LHCN-M2 (cell line): ENCODE measurements at regions not wholly inside any gene's neighbourhood (a gene's known extent, or its start where the extent isn't known, plus 50 kb on each side); places are given as distances from the start of the nearest gene placed in this dataset.

Experiments used
- DNase-seq: peaks from one replicate; pipeline ENCODE4 v3.0.0-alpha.2; 2012; ENCODE audit warnings: low read depth

GRCh38 chr6:148086843-148087242, 255.8 kb upstream of the SASH1 start:
- no peak for DNase-seq

- DNase-seq, result no peak
Measured at GRCh38 chr6:148087659-148088058, 255.0 kb upstream of the SASH1 start.

GRCh38 chr6:148090326-148090725, 252.3 kb upstream of the SASH1 start:
- no peak for DNase-seq

DNA sequence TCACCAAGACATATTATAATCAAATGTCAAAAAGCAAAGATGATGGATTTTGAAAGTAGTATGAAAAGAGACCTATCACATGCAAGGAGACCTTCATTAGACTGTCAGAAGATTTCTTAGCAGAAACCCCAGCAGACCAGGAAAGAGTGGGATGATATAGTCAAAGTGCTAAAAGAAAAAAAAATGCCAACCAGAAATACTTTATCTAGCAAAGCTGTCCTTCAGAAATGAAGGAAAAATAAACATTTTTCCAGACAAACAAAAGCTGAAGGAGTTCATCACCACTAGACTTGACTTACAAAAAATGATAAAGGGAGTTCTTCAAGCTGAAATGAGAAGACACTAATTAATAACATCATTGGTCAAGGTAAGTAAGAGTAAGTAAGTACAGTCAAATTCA, 251.2 kb upstream of the SASH1 start:
- DNase-seq, result no peak

DNA sequence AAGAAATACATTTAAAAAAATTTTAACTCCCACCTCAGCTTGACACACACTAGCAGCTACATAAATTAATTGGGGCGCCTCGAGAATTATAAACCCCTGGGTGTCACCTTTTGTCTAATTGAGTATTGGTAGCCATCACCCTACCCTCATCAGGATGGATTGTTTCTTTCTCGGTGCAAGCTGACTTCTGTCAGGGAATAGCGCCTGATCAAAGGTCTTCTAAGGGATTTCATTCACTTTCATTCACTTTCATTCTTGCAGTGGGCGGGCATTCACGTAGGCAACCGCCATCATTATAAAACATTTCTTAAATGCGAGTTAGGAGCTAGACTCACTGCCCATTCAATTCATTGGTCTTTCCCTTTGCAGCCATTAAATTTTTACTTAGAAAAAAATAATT, 239.2 kb upstream of the SASH1 start:
- no peak for DNase-seq

GRCh38 chr6:148104131-148104530, 238.5 kb upstream of the SASH1 start:
- DNase-seq, result no peak

DNA sequence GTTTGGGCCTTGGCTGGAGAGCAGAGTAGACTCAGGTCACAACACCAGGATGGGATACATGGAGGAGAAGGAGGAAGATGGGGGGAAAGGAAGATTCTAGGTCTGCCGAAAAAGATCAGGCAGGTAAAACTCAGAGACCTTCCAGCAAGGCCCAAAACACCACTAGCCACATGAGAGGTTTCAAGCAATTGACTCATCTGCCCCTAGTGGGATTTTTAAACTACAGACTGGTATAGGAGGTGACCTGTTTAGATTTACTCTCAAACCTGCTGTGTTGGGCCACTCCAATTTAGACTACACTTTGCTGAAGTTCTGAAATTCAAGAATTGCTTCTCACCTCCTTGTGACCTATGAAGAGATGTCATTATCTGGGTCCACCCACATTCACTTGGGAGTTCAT, 236.9 kb upstream of the SASH1 start:
- DNase-seq, result no peak

DNA sequence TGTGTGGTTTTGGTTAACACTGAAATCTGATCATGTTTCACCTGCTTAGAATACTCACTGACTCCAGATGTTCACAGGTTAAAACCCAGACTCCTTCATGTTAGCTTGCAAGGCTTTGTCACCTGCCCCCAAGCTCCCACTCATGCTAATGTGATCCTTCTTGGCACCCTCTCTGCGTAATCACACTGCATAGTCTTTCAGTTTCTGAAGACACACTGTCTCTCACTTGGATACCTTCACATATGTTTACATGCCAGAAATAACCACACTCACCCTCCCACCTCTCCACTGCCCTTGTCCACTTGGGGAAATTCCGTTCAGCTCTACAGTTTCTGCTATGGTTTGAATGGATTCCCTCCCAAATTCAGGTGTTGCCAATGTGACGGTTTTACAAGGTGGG, 234.7 kb upstream of the SASH1 start:
- DNase-seq, result no peak

DNA sequence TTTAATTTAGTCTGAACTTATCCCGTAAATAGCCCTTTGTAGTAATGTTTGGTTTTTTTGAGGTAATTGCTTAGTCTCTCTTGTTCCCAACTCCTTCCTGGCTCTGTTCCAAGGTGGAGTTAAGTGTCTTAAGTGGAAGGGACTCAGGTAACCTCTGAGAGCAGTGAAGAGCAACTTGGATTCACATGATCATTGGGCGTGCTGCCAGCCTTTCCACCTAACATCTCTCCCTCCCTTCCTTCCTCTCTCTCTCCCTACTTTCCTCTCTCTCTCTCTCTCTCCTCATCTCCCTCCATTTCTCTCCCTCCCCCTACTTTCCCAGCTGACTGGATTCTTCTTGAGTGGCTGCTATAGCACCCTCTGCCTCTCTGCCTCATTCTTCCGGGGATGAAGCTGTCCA, 232.9 kb upstream of the SASH1 start:
- no peak for DNase-seq

DNA sequence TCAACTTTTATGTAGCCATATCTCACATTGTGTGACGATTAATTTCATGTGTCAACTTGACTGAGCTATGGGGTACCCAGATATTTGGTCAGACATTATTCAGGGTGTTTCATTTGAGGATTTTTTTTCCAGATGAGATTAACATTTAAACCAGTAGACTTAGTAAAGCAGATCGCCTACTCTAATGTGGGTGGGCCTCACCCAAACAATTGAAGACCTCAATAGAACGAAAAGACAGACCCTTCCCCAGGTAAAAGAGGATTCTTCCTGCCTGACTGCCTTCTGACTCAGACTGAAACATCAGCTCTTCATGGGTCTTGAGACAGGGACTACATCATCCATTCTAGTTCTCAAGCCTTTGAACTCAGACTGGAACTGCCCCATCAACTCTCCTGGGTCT, 231.7 kb upstream of the SASH1 start:
- DNase-seq, result no peak

GRCh38 chr6:148112851-148113319, 229.8 kb upstream of the SASH1 start:
- DNase-seq, result no peak

DNA sequence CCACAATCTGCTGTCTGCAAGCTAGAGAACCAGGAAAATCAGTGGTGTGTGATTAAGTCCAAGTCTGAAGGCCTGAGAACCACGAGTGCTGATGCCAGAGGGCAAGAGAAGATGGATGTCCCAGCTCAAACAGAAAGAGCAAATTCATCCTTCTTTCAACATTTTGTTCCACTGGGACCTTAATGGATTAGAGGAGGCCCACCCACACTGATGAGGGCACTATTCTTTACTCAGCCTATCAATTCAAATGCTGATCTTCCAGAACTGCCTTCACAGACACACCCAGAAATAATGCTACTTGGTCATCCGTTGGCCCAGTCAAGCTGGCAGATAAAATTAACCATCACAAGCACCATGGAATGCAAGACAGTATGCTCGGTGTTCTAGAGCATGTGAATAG, 226.6 kb upstream of the SASH1 start:
- no peak for DNase-seq

DNA sequence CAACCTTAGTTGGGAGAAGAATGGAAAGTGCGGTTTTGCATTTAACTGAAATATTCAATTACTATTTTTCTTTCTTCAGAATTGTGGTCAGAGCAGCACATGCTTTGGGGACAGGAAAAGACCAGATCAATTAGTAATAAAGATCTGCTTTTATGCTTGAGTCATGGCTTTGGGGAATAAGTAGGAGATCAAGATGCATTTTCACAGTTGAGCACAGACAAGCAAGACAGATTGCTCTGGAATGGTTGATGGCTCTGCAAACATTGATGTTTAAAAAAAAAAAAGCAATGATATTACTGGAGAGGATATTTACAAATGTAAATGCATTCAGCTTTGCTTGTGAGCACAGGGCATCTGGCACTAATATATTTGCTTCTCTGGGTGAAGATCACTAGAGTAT, 224.4 kb upstream of the SASH1 start:
- peak; percentile 55 for DNase-seq

- peak; percentile 19 for DNase-seq
Measured at GRCh38 chr6:148128014-148128730, 214.5 kb upstream of the SASH1 start.

DNA sequence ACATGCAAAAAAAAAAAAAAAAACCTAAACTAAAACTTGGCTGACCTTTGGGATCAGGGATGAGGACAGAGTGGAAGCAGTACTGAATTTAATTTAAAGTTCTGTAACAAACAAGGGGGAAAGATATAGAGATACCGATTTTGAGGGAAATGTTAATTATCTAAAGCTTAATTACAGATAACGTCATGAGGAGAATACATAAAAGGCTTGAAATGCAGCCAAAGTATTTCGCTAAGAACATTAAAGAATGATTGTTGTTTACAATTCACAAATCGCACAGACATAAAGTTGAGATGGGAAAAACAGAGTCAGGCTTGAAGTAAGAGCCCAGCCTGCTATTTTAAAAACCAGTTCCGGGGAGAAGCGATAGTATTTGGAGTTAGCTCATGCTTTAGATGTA, 208.0 kb upstream of the SASH1 start:
- no peak for DNase-seq

DNA sequence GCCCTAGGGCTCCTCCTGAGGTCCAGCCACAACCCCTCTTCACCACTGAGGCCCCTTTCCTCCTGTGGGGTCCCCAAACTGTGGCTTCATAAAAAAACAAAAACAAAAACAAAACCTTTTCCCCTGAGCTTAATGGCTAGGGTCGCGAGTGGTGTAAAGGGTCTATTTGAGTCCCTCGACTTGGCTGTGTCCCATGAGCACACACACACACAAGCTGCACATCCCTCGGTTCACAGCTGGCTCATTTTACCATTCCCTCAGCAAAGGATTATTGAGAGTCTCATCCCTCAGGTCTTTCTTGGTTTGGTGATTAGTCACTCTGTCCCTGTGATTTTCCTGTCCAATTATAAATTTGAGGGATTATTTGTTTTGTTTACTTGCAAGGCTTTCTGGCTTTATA, 206.1 kb upstream of the SASH1 start:
- DNase-seq, result no peak

DNA sequence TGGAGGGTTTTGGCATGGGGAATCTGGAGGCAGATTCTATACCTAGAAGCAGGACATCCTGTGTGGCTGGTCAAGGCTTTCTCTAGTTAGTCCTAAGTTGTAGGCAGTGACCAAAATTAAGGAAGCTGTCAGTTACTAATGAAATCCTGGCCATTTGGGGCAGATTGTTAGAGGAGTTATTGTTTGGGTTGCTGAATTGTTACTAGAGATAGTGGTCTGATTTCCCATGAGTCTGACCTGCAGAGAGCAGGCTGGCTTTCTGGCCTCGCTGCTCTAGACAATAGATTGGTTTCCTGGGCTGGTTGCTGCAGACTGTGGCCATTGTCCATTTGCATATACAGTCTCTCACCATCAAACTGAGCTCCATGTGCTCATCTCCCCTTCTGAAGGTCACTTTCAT, 205.0 kb upstream of the SASH1 start:
- DNase-seq, result no peak

DNA sequence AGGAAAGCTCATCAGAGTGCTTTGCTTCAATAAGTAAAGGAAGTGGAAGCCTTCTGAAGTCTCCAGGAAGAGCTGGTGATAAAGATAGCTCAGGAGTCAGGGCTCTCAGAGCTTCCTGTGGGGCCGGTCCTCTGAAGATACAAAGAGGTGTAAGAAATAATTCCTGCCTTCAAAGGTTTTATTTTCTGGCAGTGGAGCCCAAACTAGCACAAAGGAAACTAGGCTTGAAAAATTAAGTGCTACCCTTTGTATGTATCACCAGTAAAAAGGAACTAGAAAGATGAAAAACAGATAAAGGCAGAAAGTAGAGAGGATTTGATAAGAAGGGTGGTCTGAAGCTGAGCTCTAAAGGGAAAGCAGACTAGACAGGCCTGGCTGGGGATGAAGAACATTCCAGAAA, 204.1 kb upstream of the SASH1 start:
- no peak for DNase-seq

DNA sequence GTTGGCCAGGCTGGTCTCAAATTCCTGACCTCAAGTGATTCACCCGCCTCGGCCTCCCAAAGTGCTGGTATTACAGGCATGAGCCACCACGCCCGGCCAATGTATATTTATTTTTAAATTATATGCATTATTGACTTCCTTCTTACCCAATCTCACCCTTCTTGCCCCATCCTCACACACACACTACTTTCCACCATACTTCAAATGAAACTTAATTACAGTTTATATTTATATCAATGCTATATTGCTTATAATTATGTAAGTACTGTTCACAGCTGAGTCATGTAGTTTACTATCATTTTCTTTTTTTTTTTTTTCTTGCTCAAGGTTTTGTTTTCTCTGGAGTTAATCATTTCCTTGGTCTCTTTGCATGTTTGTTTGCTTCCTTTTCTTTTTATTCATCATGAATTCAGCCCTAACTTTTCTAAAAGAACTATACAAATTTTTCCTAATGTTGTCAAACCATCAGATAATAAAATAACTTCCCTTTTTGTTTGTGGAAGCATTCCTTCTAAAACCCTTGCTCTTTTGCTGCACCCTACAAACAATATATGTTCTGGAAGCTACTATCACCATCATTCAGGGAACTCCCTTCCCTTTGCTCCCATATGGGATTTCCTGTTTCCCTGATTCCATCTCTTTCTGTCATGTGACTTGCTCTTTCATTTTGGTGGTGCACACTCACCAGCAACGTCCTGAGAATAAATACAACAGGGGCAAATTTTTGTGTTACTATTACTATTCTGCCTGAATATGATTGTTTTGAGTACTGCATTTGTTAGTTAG, 201.7 kb upstream of the SASH1 start:
- DNase-seq, result peak; percentile 13

DNA sequence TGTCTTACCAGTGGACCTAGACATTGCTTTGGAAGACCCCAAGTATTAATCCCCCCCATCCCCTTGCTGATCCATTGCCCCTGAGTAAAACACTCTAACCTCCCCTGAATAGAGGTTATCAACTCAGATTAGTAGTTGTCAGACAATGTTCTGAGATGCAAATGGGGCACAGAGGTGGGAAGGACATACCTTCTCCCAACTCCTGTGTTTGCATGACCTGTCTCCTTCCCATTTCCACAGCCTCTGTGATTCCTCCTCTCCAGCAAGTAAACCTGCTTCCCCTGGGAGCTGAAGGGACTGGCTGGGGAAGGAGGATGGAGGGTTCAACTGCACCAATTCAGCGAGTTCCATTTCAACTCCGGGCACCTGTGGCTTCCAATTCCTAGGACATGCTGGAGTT, 199.8 kb upstream of the SASH1 start:
- DNase-seq, result no peak

DNA sequence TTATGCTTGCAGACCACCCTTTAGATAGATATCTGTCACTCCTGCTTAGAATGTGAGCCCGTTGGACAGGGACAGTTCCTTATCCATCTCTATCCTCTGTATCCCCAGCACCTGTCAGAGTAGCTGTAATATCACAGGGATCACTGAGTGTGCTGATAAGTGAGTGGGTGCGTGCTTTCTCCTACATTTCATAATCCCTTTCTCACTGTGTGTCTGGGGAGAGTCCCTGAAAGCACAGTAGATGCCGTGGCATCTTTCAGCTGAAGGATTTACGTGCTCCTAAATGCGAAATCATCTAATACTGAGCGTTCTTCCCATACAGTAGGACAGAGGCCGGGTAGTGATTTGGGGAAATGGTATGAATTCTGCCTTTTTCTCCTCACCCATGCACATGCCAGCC, 198.9 kb upstream of the SASH1 start:
- DNase-seq, result no peak

GRCh38 chr6:148144917-148145521, 197.6 kb upstream of the SASH1 start:
- DNase-seq, result peak; percentile 75
